Mucosa of descending colon (tissue), 3 donors: ENCODE measurements at regions not wholly inside any gene's neighbourhood (a gene's known extent, or its start where the extent isn't known, plus 50 kb on each side); places are given as distances from the start of the nearest gene placed in this dataset.

Source experiments
- ATAC-seq: fragments of 200-7000 bp; cut with Tn5 transposase; one replicate; pipeline ENCODE4 v1.9.1; 2020; ENCODE audit warnings: mild to moderate bottlenecking, moderate library complexity
- DNase-seq, 3 donors: peaks; one replicate each; pipeline ENCODE4 v3.0.0-alpha.2; 2020
- H3K36me3 ChIP-seq: fragments of 200-600 bp; one replicate; pipeline ENCODE4 v1.8.0; 2021; ENCODE audit warnings: low read depth, mild to moderate bottlenecking
- H3K4me1 ChIP-seq: fragments of 200-600 bp; one replicate; pipeline ENCODE4 v1.8.0; 2021; ENCODE audit warnings: low read depth, mild to moderate bottlenecking
- H3K4me3 ChIP-seq: fragments of 200-600 bp; one replicate; pipeline ENCODE4 v1.8.0; 2021; ENCODE audit warnings: mild to moderate bottlenecking
- H3K9me3 ChIP-seq: fragments of 200-600 bp; one replicate; pipeline ENCODE4 v1.8.0; 2021; ENCODE audit warnings: mild to moderate bottlenecking
- CTCF ChIP-seq: fragments of 200-600 bp; IDR thresholded peaks from one replicate; pipeline ENCODE4 v1.8.0; 2022; ENCODE audit warnings: antibody characterized with exemption, mild to moderate bottlenecking
- intact Hi-C, 2 donors: fragments of 100-400 bp; cut with DNase I in 1 of 2; cut with micrococcal nuclease in 1 of 2; formaldehyde crosslinking; loops; one replicate each; pipeline versions ENCODE4 v1.11.0 to v1.11.1; 2022; cut with DNase I, micrococcal nuclease
- donor health status: DM: no; HTN: no; CAD: no; lungs with moderate emphysema.
- donor health status: DM: no; HTN: no; CAD: no.
- donor health status: DM: no; HTN: yes; CAD: no.

DNA sequence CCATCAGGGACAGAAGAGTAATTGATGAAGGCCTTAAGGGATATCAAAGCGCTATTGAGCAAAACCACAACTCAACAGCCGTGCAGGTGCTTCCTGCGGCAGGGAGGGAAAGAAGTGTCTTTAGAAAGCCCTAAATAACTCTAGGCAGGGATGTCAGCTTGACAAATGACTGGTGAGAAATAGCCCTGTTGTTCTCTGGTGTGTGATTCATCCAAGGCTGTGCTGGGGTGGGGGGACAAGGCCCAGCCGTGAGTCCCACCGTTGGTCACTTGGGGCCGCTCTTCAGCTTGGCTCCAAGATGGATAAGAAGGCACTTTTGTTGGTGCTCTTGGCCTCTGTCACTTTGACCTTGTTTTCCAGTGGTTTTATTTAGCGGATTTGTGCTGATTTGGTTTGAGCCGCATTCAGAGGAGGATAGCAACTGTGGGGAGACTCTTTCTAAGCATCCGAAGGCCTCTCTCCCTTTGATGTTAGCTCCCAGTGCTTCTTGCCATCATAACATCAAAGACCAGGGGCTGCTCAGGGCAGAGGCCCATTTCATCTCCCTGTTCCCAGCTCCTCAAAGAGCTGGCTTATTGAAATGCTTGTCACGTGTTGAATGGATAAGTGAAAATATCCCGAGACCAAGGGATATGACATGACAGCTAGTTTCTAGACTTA lies 130.3 kb upstream of the SERP2 start:
- Histone ChIP-seq H3K9me3 (no peaks in the 10 kb centered on the region), H3K36me3 (no peaks in the 10 kb centered on the region), H3K4me1 (no peaks in the 10 kb centered on the region), H3K4me3 (no peak overlapping the region)
- DNase-seq = peak in 1 of 3 donors; percentile 31
- ATAC-seq = peak; percentile 89
- no peak for TF ChIP-seq CTCF
- intact Hi-C loops = no loop called here

DNA sequence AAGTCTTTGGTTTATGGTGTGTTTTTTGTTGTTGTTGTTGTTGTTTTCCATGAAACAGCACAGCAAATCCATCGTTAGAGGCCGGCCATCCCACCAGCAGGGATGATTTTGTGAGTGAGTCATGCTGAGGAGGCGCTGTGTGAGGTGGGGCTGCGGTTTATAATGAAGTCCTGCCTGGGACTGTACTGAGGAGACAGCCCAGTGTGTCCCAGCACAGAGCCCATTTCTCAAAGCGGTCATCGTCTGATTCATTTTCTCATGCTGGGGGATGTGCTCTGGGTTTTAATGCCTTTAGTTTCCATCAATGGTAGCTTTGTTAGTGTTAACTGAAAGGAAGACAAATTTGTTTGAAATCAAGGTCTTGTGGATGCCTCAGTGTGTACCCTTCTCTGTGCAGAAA lies 129.3 kb upstream of the SERP2 start:
- no peaks in the 10 kb centered on the region for H3K4me1 ChIP-seq
- no peak for TF ChIP-seq CTCF
- H3K4me3 ChIP-seq = no peak overlapping the region
- no peaks in the 10 kb centered on the region for H3K9me3 ChIP-seq
- ATAC-seq (no peak), DNase-seq (no peak)
- intact Hi-C loops = no loop called here
- H3K36me3 ChIP-seq = no peaks in the 10 kb centered on the region

DNA sequence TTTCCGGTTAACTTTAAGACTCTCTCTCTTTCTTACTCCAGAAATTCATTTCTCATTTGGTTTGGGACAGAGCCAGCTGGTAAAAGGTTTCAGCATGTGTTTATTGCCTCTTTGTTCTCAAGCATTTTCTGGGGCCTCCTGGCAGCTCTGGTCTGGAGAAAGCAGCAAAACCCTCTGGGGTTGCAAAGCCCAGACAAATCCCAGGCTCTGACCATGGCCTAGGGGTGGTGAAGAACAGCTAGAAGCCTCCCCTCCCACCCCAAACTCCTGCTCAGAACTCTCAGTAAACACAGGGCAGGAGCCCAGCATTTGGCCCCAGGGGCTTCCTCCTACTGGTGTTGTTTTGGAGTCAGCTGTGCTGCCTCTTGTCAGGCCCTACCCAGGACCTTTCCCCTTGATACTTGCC lies 124.2 kb upstream of the SERP2 start:
- peak; percentile 69 for ATAC-seq
- H3K4me1 ChIP-seq = no peaks in the 10 kb centered on the region
- DNase-seq = peak in 2 of 3 donors; percentile 41 to 59
- intact Hi-C loops = no loop called here
- no peaks in the 10 kb centered on the region for H3K36me3 ChIP-seq
- H3K4me3 ChIP-seq = no peak overlapping the region
- H3K9me3 ChIP-seq = no peaks in the 10 kb centered on the region
- no peak for TF ChIP-seq CTCF

GRCh38 chr13:44252938-44253337 lies 120.7 kb upstream of the SERP2 start:
- TF ChIP-seq CTCF = no peak
- no peaks in the 10 kb centered on the region for H3K36me3 ChIP-seq
- H3K9me3 ChIP-seq = no peaks in the 10 kb centered on the region
- ATAC-seq (no peak), DNase-seq (no peak)
- H3K4me1 ChIP-seq = no peaks in the 10 kb centered on the region
- no peak overlapping the region for H3K4me3 ChIP-seq
- intact Hi-C loops = no loop called here

- no peaks in the 10 kb centered on the region for H3K4me1 ChIP-seq
- DNase-seq (no peak), ATAC-seq (no peak)
- H3K4me3 ChIP-seq = no peak overlapping the region
- TF ChIP-seq CTCF = no peak
- no peaks in the 10 kb centered on the region for H3K9me3 ChIP-seq
- H3K36me3 ChIP-seq = no peaks in the 10 kb centered on the region
- intact Hi-C loops = no loop called here
Measured at GRCh38 chr13:44255771-44256364, 117.8 kb upstream of the SERP2 start.
